Sciatic nerve (tissue), 2 donors: ENCODE measurements at regions not wholly inside any gene's neighbourhood (a gene's known extent, or its start where the extent isn't known, plus 50 kb on each side); places are given as distances from the start of the nearest gene placed in this dataset.
"Not testable (repeated sequence)": the region's sequence is repeated elsewhere in the genome, so short reads cannot be mapped to it uniquely, and the experiment has no call there.

ENCODE experiments used
- ATAC-seq: fragments of 200-7000 bp; cut with Tn5 transposase; one replicate; pipeline ENCODE4 v1.9.1; 2020; ENCODE audit warnings: mild to moderate bottlenecking, moderate library complexity
- DNase-seq: peaks from one replicate; pipeline ENCODE4 v3.0.0-alpha.2; 2020; ENCODE audit warnings: low spot score
- intact Hi-C: fragments of 100-400 bp; cut with DNase I; formaldehyde crosslinking; loops from one replicate; pipeline ENCODE4 v1.14.2; 2022
- donor health status: DM: no; HTN: no; CAD: no.
- donor health status: DM: no; HTN: no; CAD: no.

- ATAC-seq (no peak), DNase-seq (no peak)
- intact Hi-C loops: no loop called here
These were observed 1155.1 kb downstream of the FAM181B start for GRCh38 chr11:81578571-81578970.

- ATAC-seq (no peak), DNase-seq (no peak)
- intact Hi-C loops: no loop called here
These were observed 1159.4 kb downstream of the FAM181B start for GRCh38 chr11:81574301-81574700.

GRCh38 chr11:81573367-81573766 is 1160.3 kb downstream of the FAM181B start:
- DNase-seq: no peak
- ATAC-seq: no peak
- intact Hi-C loops: no loop called here

GRCh38 chr11:81570669-81571068 is 1163.0 kb downstream of the FAM181B start:
- ATAC-seq (no peak), DNase-seq (no peak)
- intact Hi-C loops: no loop called here

- intact Hi-C loops: no loop called here
- ATAC-seq (no peak), DNase-seq (no peak)
These were observed 1163.7 kb downstream of the FAM181B start for GRCh38 chr11:81569999-81570398.

- intact Hi-C loops: no loop called here
- DNase-seq: no peak
- no peak for ATAC-seq
These were observed 1164.7 kb downstream of the FAM181B start for GRCh38 chr11:81568918-81569317.

GRCh38 chr11:81548123-81548522 is 1185.5 kb downstream of the FAM181B start:
- intact Hi-C loops: no loop called here
- DNase-seq: no peak
- no peak for ATAC-seq

GRCh38 chr11:81539806-81540205 is 1193.9 kb downstream of the FAM181B start:
- ATAC-seq, intact Hi-C loops, DNase-seq: not testable (repeated sequence)

- ATAC-seq (no peak), DNase-seq (no peak)
- intact Hi-C loops: no loop called here
These were observed 1218.1 kb downstream of the FAM181B start for GRCh38 chr11:81515566-81515965.

- intact Hi-C loops: no loop called here
- ATAC-seq: peak; percentile 59
- no peak for DNase-seq
These were observed 1236.4 kb downstream of the FAM181B start for GRCh38 chr11:81497202-81497804.

GRCh38 chr11:81496601-81497000 is 1237.1 kb downstream of the FAM181B start:
- ATAC-seq (no peak), DNase-seq (no peak)
- intact Hi-C loops: no loop called here

- no peak for ATAC-seq
- intact Hi-C loops: no loop called here
- no peak for DNase-seq
These were observed 1237.9 kb downstream of the FAM181B start for GRCh38 chr11:81495699-81496292.

- no peak for DNase-seq
- no peak for ATAC-seq
- intact Hi-C loops: no loop called here
These were observed 1239.2 kb downstream of the FAM181B start for GRCh38 chr11:81494431-81494830.

GRCh38 chr11:81492923-81493445 is 1240.7 kb downstream of the FAM181B start:
- ATAC-seq (no peak), DNase-seq (no peak)
- intact Hi-C loops: no loop called here

GRCh38 chr11:81487109-81487508 is 1246.6 kb downstream of the FAM181B start:
- intact Hi-C loops: no loop called here
- no peak for ATAC-seq
- no peak for DNase-seq

- DNase-seq (no peak), ATAC-seq (no peak)
- intact Hi-C loops: no loop called here
These were observed 1249.5 kb downstream of the FAM181B start for GRCh38 chr11:81484196-81484595.

GRCh38 chr11:81477277-81477676 is 1256.4 kb downstream of the FAM181B start:
- intact Hi-C loops: no loop called here
- ATAC-seq: no peak
- no peak for DNase-seq

GRCh38 chr11:81476345-81476744 is 1257.3 kb downstream of the FAM181B start:
- intact Hi-C loops: no loop called here

GRCh38 chr11:81472646-81473045 is 1261.0 kb downstream of the FAM181B start:
- ATAC-seq: no peak
- no peak for DNase-seq
- intact Hi-C loops: no loop called here

More at GRCh38 chr11:81476345-81476744, 1257.3 kb downstream of the FAM181B start:
- DNase-seq (no peak), ATAC-seq (no peak)

- DNase-seq (no peak), ATAC-seq (no peak)
- intact Hi-C loops: no loop called here
These were observed 1263.2 kb downstream of the FAM181B start for GRCh38 chr11:81470446-81470845.

GRCh38 chr11:81459766-81460306 is 1273.8 kb downstream of the FAM181B start:
- no peak for DNase-seq

More at GRCh38 chr11:81459766-81460306, 1273.8 kb downstream of the FAM181B start:
- no peak for ATAC-seq
- intact Hi-C loops: no loop called here
